Fibroblast of pulmonary artery (primary cell): ENCODE measurements at regions not wholly inside any gene's neighbourhood (a gene's known extent, or its start where the extent isn't known, plus 50 kb on each side); places are given as distances from the start of the nearest gene placed in this dataset.

ENCODE experiments used
- DNase-seq: peaks from one replicate; pipeline ENCODE4 v3.0.0-alpha.2; 2010; ENCODE audit warnings: low read depth
- H3K4me3 ChIP-seq: replicated peaks from 2 replicates; pipeline ENCODE4 v1.5.1; 2011; ENCODE audit warnings: low read depth, mild to moderate bottlenecking, control low read depth, low read length, moderate library complexity
- TF ChIP-seq, protein P1 (sequence below): IDR thresholded peaks from 2 replicates; pipeline ENCODE4 v1.5.1; 2011; ENCODE audit warnings: mild to moderate bottlenecking, control low read depth, low read length, inconsistent platforms; ENCODE audit errors: missing control alignments

DNA sequence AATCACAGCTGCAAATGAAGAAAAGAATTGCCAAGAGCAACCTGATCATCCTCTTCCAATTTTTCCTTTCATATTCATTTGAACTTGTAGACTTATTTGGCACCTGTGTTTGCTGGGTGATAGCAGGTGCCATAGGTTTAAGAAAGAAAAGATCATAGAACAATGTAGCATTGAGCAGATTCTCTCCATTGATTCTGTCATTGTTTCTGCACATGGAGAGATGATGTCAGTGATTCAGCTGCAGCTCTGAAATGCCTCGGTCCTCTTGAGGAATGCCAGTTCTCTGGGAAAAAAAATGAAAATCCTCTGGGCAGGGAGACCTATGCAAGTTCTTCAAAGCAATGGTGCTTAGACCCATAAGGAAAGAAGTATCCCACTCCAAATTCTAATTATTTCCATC lies 418.1 kb upstream of the KLF4 start:
- DNase-seq: no peak
- H3K4me3 ChIP-seq: no peak overlapping the region
- TF ChIP-seq, protein P1, sequence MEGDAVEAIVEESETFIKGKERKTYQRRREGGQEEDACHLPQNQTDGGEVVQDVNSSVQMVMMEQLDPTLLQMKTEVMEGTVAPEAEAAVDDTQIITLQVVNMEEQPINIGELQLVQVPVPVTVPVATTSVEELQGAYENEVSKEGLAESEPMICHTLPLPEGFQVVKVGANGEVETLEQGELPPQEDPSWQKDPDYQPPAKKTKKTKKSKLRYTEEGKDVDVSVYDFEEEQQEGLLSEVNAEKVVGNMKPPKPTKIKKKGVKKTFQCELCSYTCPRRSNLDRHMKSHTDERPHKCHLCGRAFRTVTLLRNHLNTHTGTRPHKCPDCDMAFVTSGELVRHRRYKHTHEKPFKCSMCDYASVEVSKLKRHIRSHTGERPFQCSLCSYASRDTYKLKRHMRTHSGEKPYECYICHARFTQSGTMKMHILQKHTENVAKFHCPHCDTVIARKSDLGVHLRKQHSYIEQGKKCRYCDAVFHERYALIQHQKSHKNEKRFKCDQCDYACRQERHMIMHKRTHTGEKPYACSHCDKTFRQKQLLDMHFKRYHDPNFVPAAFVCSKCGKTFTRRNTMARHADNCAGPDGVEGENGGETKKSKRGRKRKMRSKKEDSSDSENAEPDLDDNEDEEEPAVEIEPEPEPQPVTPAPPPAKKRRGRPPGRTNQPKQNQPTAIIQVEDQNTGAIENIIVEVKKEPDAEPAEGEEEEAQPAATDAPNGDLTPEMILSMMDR: no peak

DNA sequence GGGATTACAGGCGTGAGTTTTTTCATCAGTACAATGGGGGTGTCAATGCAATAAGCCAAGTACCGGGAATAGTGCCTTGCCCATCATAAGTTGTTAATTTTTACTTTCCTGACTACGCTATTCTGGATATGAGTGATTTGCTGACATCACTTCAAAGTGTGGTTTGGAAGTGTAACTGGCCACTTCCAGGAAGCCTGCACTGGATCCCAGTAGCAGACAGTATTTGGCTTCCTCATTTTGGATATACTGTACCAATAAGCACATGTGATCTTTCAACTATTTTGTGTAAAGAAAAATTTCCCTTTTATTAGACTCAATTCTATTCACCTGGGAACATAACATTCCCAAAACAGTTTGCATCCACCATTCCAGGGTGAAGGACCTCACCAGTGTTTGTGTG lies 417.7 kb upstream of the KLF4 start:
- TF ChIP-seq, protein P1: no peak
- no peak overlapping the region for H3K4me3 ChIP-seq
- DNase-seq: no peak

DNA sequence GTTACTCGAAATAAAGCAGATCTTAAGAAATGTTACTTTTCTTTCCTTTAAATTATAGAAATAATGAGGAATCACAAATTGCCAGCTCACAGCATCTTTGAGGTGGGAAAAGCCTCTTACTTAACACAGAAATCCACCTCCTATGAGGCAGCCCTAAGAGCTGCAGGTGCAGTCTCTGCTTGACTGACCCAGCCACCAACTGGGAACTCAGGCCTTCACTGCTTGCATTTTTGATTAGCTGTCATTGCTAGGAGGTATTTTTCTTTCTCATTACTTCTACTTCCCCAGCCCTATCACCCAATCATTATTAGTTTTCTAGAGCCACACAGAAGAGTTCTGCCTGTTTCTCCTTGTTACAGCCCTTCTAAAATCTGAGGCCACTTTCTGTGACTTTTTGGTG lies 416.5 kb upstream of the KLF4 start:
- TF ChIP-seq, protein P1: no peak
- no peak for DNase-seq
- H3K4me3 ChIP-seq: no peak overlapping the region

DNA sequence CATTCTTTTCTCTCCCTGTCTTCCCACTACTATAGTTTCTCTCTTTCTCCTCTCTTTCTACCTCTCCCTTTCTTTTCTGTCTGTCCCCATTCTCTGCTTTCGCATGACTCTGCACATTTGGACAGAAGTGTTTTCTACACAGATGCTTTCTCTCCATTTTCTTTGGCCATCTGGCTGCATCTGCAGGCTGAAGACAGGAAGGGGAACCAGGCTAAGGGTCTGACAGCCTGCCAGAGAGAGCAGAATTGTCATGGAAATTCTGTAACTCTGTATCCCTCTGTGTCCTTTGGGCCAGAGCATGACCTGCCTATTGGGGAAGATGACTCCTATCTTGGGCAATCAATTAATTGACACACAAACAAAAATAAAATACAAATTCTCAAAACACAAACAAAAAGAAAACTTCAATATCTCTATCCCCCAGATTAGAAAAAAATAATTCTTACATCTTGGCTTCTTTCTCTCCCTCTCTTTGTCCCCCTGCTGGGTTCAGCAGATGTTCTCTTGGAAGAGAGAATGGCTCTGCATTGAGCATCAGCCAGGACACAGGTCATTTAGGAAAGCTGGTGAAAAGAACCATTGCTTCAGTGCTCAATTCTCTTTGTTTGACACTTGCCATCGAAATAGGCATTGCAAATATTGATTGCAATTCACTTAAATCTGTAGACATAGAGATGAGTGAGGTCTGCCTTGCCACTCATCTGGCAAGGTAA lies 415.9 kb upstream of the KLF4 start:
- no peak overlapping the region for H3K4me3 ChIP-seq

GRCh38 chr9:107899961-107900330 lies 410.4 kb upstream of the KLF4 start:
- TF ChIP-seq, protein P1: no peak
- no peak for DNase-seq
- H3K4me3 ChIP-seq: no peak overlapping the region

More for the DNA sequence above, 415.9 kb upstream of the KLF4 start:
- TF ChIP-seq, protein P1: no peak
- no peak for DNase-seq

DNA sequence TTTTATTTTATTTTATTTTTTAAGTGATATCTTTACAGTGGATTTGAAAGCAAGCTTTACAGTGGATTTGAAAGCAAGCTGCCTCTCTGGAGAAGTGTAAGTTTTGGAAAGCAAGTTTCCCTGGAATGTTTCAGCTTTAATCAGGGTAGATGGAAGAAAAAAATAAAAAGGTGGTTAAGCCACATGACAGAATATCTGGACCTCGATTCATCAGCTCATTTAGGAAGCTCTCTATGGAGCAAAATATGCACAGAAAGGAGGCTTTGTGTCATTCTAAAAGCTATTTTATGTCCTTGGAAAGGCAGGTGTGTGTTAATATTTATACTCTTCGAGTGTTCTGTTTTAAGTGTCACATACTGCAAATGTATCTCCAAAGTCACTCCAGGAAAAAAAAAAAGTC lies 409.2 kb upstream of the KLF4 start:
- H3K4me3 ChIP-seq: no peak overlapping the region
- DNase-seq: no peak
- TF ChIP-seq, protein P1: no peak

DNA sequence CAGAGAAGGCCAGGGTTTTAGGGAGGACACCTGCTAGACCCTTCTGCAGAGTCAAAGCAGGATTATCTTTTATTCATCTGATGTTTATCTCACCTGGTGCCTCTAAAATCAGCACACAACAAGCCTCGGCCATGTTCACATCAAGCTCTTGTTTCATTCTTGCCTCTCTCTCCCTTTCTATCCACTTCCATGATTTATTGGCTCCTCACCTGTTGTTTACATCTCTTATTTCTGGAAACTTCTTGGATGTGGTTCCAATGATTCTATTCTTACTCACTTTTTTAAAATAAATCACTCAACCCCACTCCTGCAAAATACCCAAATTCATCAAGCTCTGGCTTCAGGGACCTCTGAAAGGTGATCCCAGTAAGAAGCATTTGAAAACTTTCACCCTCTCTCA lies 407.0 kb upstream of the KLF4 start:
- TF ChIP-seq, protein P1: no peak
- no peak for DNase-seq
- no peak overlapping the region for H3K4me3 ChIP-seq
